SH-SY5Y (cell line): ENCODE measurements at regions not wholly inside any gene's neighbourhood (a gene's known extent, or its start where the extent isn't known, plus 50 kb on each side); places are given as distances from the start of the nearest gene placed in this dataset.

ENCODE experiments used
- GATA2 ChIP-seq: IDR thresholded peaks from 2 replicates; pipeline ENCODE4 v1.6.1; 2011; ENCODE audit warnings: mild to moderate bottlenecking, low read depth, low read length
- GATA3 ChIP-seq: IDR thresholded peaks from 2 replicates; pipeline ENCODE4 v1.6.1; 2011; ENCODE audit warnings: low read depth, mild to moderate bottlenecking, low read length, moderate library complexity

- TF ChIP-seq GATA2: no peak
- TF ChIP-seq GATA3: no peak
Measured at GRCh38 chr3:168531116-168531515, 435.4 kb upstream of the GOLIM4 start.
